ENCODE measurements at regions not wholly inside any gene's neighbourhood (a gene's known extent, or its start where the extent isn't known, plus 50 kb on each side); places are given as distances from the start of the nearest gene placed in this dataset.
A peak's percentile ranks its signal among the peaks of the same experiment; 100 is the strongest.

DNA sequence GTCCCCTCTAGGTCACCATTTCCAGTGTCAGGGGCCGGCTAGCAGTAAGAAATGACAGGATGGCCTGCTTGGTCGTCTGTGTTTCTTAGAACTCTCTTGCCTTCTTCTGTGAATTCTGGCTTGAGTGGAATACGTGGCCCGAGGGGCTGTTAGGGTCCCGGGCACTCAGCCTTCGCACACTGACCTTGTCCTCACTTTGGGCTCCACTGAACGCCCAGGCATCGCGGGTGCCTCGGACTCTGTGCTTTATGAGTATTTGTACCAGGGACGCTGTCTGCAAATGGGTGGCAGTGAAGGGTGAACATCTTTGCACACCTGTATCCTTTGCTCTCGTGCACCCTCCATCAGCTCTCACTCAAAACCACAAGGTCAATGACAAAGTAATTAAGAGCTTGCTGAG, 123.4 kb upstream of the ANO1 start:
- no peak for DNase-seq

DNA sequence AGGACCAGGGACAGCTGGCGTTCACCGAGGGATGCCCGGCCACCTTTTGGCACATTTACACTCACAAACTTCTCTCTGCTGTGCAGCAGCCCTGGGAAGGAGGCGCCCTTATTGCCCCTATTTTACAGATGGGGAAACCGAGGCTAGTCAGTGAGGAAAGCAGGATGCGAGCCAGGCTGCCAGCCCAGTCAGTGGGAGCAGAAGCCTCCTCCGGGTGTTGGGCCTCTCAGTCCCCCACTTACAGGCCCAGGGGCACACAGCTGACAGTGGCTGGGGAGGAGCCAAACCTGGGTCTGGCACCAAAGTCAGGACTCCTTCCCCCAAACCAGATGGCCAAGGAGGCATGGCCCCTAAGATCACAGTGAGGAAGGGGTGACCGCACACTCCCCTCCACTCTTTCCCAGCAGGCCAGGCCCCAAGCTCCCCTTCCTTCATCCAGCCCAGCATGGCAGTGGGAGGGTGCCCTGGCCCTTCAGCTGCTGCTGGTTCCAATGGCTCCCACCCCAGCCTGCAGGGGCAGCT, 121.4 kb upstream of the ANO1 start:
- DNase-seq, result no peak

- DNase-seq, result no peak
Measured at GRCh38 chr11:69957849-69958248, 120.3 kb upstream of the ANO1 start.

GRCh38 chr11:69958308-69958707, 119.8 kb upstream of the ANO1 start:
- no peak for DNase-seq

DNA sequence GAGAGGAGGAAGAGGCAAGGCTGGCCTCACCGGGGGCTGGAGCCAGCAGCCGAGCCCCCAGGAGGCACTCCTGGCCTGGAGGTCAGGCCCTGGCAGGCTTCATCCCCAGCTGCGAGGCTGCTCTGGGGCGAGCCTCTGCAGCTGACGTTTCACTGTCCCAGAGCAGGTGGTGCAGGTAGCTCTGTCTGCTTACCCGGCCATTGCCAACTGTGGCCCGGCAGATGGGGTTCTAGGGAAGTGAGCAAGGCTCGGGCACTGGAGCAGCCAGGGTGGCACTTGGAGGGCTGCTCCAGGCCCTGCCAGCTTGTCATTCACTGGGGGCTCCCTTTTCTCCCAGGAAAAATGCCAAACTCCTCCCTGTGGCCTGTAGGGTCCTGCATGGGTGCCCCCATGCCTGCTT, 118.7 kb upstream of the ANO1 start:
- no peak for DNase-seq

DNA sequence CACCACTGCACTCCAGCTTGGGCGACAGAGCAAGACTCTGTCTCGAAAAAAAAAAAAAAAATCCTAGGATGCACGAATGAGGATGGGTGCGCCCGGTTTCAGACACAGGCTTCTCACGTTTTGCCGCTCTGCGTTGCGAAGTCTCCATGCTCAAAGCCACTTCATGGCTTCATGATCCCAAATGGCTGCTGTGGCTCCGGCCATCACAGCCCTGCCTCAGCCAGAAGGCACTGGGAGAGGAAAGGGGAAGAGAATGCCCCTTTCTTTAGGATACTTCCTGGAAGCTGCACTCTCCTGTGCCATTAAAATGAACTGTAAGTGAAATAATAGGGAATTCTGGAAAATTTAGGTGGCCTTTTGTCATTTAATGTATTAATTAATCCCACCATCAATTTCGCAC, 116.4 kb upstream of the ANO1 start:
- DNase-seq, result no peak

DNA sequence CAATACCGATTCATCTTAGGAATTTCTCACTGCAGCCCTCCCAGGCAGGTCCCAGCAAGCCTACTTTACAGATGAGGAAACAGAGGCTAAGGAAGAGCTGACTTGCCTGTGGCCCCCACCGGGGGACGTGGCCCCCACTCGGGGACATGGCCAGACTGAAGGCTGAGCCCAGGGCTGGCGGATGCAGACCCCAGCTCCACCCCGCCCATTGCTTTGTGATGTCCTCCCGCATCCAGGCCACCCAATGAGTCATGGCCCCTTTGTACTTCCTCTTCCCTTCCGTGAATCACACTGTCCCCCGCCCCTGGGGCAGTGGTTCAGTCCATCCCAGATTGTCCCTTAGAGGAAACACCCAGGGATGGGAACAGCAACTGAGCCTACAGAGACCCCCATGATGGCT, 116.0 kb upstream of the ANO1 start:
- no peak for DNase-seq

GRCh38 chr11:69963533-69964246, 114.4 kb upstream of the ANO1 start:
- no peak for DNase-seq

GRCh38 chr11:69964247-69964643, 113.9 kb upstream of the ANO1 start:
- no peak for DNase-seq

- no peak for DNase-seq
Measured at GRCh38 chr11:69965821-69966582, 112.1 kb upstream of the ANO1 start.

- DNase-seq, result no peak
Measured at GRCh38 chr11:69966583-69966835, 111.6 kb upstream of the ANO1 start.

DNA sequence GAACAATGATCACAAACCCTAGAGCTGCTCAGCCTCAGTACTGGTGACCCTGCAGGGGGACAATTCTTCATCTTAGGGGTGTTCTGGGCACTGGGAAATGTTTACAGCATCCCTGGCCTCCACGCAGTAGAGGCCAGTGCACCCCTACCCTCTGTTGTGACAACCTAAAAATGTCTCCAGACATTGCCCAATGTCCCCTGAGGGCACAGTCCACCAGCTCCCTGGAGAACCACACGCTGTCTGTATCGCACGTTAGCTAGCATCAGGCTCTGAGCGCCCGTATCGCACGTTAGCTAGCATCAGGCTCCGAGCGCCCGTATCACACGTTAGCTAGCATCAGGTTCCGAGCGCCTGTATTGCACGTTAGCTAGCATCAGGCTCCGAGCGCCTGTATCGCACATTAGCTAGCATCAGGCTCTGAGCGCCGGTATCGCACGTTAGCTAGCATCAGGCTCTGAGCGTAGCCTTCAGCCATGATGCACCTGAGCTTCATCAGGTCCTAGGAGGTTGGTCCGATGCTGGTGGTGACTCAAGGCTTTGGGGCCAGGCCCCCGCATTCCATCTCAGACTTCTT, 111.1 kb upstream of the ANO1 start:
- DNase-seq, result no peak

DNA sequence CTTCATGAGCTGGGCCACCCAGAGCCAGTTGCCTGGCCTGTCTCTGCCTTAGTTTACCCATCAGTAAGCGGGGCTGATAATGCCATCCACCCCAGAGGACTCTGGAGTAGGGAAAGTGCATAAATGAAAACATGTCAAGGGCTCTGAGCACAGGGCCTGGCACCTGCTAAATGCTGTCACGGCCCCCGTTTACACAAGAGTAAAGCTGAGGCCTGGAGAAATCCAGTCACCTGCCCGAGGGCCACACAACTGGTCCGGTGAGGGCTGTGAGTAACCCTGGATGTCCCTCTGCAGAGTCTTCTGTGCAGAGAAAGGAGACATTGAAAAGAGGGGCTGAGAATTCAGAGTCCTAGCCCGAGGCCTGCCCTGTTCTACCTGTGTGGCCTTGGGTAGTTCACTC, 110.6 kb upstream of the ANO1 start:
- no peak for DNase-seq

DNA sequence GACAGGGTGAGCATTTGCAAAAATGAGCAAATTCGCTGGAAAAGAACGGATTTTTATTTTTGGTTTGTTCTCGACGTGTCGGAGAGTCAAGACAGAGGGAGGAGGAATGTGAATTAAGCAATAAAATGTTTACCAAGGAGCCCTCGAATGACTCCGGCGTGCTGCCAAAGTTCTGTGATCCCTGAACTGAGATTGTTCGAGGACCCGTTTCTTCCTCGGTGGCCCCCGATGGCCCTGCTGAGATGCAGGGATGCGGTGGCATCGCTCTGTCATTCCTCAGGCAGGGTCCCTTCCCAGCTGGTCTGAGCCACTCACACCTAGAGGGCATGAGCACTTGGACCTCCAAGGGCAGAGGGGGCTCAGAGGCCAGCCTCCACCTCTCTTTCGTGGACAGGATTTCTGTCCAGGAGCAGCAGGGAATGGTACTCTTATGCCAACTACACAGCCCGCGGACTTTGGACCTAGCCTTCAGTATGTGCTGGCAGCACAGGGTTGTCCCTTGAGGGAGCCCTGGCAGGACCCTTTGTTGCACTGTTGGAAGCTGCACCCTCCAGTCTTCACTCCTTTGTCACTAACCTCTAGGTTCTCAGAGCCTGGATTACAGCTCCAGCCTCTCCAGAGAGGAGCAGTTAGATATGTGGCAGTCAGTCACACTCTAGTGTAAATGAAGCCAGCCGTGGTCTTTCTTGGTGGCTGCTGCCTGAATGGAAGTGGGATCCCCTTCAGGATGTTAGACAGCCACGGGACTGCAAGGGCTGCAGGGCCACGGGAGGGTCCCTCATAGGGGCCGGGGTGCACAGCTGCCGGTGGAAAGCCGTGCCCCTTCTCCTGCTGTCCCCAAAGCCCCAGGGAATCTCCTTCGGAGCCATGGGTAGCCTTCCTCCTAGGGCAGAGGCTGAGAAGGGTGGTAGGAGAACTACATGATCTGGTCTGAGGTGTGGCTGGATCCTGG, 109.4 kb upstream of the ANO1 start:
- DNase-seq, result no peak

DNA sequence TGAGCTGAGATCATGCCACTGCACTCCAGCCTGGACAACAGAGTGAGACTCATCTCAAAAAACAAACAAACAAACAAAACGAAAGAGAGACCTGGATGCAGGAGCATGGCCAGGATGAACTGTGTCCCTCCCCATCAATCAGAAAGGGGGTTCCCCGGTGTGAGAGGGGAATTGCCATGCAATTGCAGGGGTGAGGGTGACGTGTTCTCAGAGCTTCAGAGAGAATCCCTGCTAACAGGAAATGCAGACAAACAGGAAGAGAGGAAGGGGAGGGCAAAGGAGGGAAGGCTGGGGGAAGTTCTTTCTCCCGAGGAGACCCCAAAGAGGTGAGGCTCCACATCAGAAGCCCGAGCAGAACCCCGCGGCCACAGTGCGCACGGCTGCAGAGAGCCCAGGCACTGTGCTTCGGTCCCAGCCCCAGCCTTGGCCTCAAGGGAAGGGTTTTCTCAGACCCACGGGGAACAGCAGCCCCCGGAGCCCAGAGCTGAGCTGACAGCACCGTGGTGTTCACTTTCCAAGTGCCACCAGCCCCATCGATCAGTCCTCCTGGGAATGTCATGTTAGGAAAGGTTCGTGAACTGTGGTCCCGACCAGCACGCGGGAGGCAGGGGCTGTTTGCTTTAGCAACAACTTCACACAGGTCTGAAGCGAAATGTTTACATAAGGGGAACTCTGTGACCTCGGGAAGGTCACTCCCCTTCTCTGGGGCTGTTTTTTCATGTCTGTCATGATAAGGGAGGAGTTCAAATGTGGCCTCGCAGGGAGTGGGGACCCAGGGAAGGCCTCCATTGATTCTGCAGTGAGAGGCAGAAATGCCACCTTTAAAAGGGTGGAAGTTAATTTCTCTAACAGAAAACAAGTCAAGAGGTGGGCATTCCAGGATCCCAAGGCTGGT, 108.0 kb upstream of the ANO1 start:
- peak in 1 of 2 experiments; percentile 15 for DNase-seq

DNA sequence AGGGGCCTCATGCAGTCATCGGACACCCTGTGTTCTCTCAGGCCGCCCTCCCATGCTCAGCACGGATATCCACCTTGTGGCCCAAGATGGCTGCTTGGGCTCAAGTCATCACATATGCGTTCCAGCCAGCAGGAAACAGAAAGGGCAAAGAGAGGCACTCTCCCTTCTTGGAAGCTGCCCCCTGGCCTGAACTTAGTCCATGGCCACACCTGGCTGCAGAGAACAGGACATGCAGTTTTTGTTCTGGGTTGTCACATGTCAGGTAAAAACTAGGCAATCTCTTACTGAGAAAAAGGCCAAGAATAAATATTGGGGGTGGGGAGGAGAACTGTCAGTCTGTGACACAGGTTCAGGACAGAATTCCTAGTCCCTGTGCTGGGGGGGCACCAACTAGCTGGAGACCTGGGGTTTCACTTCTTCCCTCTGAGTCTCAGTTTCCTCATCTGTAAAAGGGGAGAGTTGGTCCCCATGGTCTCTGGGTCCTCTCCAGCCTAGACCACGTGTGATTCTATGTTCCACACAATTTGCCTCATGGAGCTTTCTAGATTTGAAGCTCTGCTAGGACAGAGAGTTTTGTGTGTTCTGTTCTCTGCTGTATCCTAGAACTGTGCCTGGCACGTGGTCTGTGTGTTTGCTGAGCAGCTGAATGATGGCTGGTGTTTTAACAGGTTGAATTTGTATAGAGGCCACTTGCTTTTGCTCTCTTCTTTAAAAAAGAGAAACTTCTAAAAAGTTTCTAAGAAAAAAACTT, 107.2 kb upstream of the ANO1 start:
- DNase-seq, result no peak

DNA sequence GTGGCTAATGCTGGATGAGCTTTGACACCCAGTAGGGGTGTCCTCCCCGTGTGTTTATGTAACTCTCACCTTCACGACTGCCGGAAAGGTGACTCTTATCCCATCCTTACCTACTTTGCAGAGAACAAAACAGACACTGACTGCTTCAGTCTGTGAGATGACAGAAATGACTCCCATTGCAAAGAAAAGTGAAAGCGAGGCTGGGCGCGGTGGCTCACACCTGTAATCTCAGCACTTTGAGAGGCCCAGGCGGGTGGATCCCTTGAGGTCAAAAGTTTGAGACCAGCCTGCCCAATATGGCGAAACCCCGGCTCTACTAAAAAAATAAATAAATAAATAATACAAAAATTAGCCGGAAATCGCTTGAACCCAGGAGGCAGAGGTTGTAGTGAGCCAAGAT, 106.4 kb upstream of the ANO1 start:
- DNase-seq, result no peak

GRCh38 chr11:69972351-69972802, 105.7 kb upstream of the ANO1 start:
- DNase-seq, result no peak

DNA sequence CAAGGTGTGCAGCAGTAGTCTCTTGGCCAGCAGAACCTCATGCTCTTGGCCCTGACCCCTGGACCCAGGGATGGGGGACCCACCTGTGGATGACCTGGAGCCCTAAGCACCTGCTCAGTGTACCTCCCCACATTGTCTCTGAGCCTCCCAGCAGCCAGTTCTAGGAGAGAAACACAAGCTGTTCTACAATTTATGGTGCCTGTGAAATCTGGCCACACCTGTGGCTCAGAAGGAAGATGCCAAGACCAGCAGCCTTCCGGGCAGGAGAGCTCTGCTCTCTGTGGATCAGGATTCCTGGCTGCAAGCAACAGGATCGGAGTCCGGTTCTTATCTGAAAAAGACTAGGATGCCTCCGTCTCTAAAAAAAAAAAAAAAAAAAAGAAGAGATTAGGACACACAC, 103.6 kb upstream of the ANO1 start:
- DNase-seq, result no peak

DNA sequence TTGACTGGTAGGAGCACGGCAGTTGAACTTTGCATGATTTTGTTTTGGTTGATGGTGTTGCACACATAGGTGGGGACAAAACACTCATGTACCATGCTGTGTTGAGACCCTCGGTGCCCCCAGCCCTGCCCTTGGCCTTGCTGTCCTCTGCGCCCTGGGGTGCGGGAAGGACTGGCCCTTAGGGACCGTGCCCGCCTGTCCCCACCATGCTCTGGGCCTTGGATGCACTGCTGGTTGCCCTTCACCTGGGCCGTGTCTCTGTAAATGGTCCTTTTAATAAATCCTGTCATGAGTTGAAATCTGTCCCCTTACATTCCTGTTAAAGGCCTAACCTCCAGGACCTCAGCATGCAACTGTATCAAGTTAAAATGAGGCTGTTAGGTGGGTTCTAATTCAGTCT, 102.3 kb upstream of the ANO1 start:
- no peak for DNase-seq

GRCh38 chr11:69976794-69977193, 101.3 kb upstream of the ANO1 start:
- DNase-seq, result no peak

Measured in activated CD4-positive, alpha-beta T cell treated with anti-CD3 and anti-CD28 coated beads, Interleukin-2, amount 50 U/mL, for 48 hours (primary cell).